Neuronal stem cell (in vitro differentiated cells): ENCODE measurements at regions not wholly inside any gene's neighbourhood (a gene's known extent, or its start where the extent isn't known, plus 50 kb on each side); places are given as distances from the start of the nearest gene placed in this dataset.

Experiments
- DNase-seq: peaks from one replicate; pipeline ENCODE4 v3.0.0-alpha.2; 2013; ENCODE audit warnings: low spot score
- H2AFZ ChIP-seq: one replicate; pipeline ENCODE4 v1.6.1; 2013; ENCODE audit warnings: mild to moderate bottlenecking, low read length, inconsistent platforms
- H2AK5ac ChIP-seq: 2 replicates; pipeline ENCODE4 v1.6.1; 2013; ENCODE audit warnings: low read depth, mild to moderate bottlenecking, inconsistent platforms, low read length, moderate library complexity, mixed read lengths
- H2BK120ac ChIP-seq: 2 replicates; pipeline ENCODE4 v1.6.1; 2013; ENCODE audit warnings: low read depth, mild to moderate bottlenecking, inconsistent platforms, low read length, moderate library complexity, mixed read lengths
- H2BK12ac ChIP-seq: one replicate; pipeline ENCODE4 v1.6.1; 2013; ENCODE audit warnings: low read length, inconsistent platforms
- H2BK15ac ChIP-seq: 2 replicates; pipeline ENCODE4 v1.6.1; 2013; ENCODE audit warnings: mild to moderate bottlenecking, low read length, inconsistent platforms, mixed read lengths
- H2BK5ac ChIP-seq: one replicate; pipeline ENCODE4 v1.6.1; 2013; ENCODE audit warnings: inconsistent platforms, mild to moderate bottlenecking, low read length, moderate library complexity
- H3K14ac ChIP-seq: one replicate; pipeline ENCODE4 v1.6.1; 2013; ENCODE audit warnings: low read length, inconsistent platforms
- H3K18ac ChIP-seq: 2 replicates; pipeline ENCODE4 v1.6.1; 2013; ENCODE audit warnings: low read length, inconsistent platforms
- H3K23ac ChIP-seq: 2 replicates; pipeline ENCODE4 v1.6.1; 2013; ENCODE audit warnings: low read depth, mild to moderate bottlenecking, mixed read lengths, low read length, inconsistent platforms; ENCODE audit not compliant: poor library complexity
- H3K27ac ChIP-seq: replicated peaks from 3 replicates; pipeline ENCODE4 v1.5.1; 2013; ENCODE audit warnings: low read length, inconsistent platforms
- H3K27me3 ChIP-seq, 3 experiments: 2 replicates each; pipeline ENCODE4 v1.6.1; 2013; ENCODE audit warnings: low read length in 3 of 3, mild to moderate bottlenecking in 2 of 3, inconsistent platforms in 1 of 3, low read depth in 1 of 3, mixed read lengths in 1 of 3, moderate library complexity in 1 of 3; ENCODE audit not compliant: control insufficient read depth in 3 of 3, insufficient read depth in 3 of 3
- H3K36me3 ChIP-seq, 2 donors: replicated peaks in 1 of 2; 2 replicates each; pipeline ENCODE4 v1.6.1; 2013; ENCODE audit warnings: low read length in 2 of 2; ENCODE audit not compliant: control insufficient read depth in 2 of 2, insufficient read depth in 2 of 2
- H3K4ac ChIP-seq: 2 replicates; pipeline ENCODE4 v1.6.1; 2013; ENCODE audit warnings: inconsistent platforms, mild to moderate bottlenecking, low read length, moderate library complexity
- H3K4me1 ChIP-seq, 2 donors: 1 replicate in 1 of 2; 2 replicates in 1 of 2; pipeline ENCODE4 v1.6.1; 2013; ENCODE audit warnings: low read length in 2 of 2, low read depth in 1 of 2; ENCODE audit not compliant: control insufficient read depth in 2 of 2, insufficient read depth in 1 of 2
- H3K4me2 ChIP-seq: one replicate; pipeline ENCODE4 v1.6.1; 2013; ENCODE audit warnings: mild to moderate bottlenecking, low read length, inconsistent platforms; ENCODE audit not compliant: insufficient read depth, poor library complexity, severe bottlenecking
- H3K4me3 ChIP-seq, 2 donors: 2 replicates each; pipeline ENCODE4 v1.5.1; 2013; ENCODE audit warnings: low read length in 2 of 2, mild to moderate bottlenecking in 2 of 2, inconsistent platforms in 1 of 2, moderate library complexity in 1 of 2
- H3K79me1 ChIP-seq: one replicate; pipeline ENCODE4 v1.6.1; 2013; ENCODE audit warnings: low read depth, mild to moderate bottlenecking, inconsistent platforms, low read length, moderate library complexity
- H3K9ac ChIP-seq: one replicate; pipeline ENCODE4 v1.6.1; 2013; ENCODE audit warnings: mild to moderate bottlenecking, low read depth, low read length, inconsistent platforms; ENCODE audit not compliant: poor library complexity
- H3K9me3 ChIP-seq, 2 donors: replicated peaks in 1 of 2; 2 replicates each; pipeline versions ENCODE3 to v1.6.1; 2013; ENCODE audit warnings: low read length in 2 of 2, mild to moderate bottlenecking in 2 of 2, inconsistent platforms in 1 of 2, low read depth in 1 of 2, mixed read lengths in 1 of 2, moderate library complexity in 1 of 2; ENCODE audit not compliant: control insufficient read depth in 2 of 2, insufficient read depth in 1 of 2
- H4K8ac ChIP-seq: one replicate; pipeline ENCODE4 v1.6.1; 2013; ENCODE audit warnings: low read depth, mild to moderate bottlenecking, inconsistent platforms, low read length, moderate library complexity
- H4K91ac ChIP-seq: one replicate; pipeline ENCODE4 v1.6.1; 2013; ENCODE audit warnings: low read length, low read depth, mild to moderate bottlenecking, inconsistent platforms; ENCODE audit not compliant: poor library complexity
- WGBS, 2 donors: extraction: QIAGEN DNeasy Blood & Tissue Kit; methylation state at CpG; one replicate each; pipeline ENCODE4 v1.1.7; 2013; ENCODE audit warnings: missing lambda C conversion rate in 2 of 2, mixed read lengths in 1 of 2; ENCODE audit not compliant: insufficient read length in 2 of 2, insufficient replicate concordance in 1 of 2; ENCODE audit errors: extremely low coverage in 2 of 2; 5-methylcytosine and 5-hydroxymethylcytosine counted together

DNA sequence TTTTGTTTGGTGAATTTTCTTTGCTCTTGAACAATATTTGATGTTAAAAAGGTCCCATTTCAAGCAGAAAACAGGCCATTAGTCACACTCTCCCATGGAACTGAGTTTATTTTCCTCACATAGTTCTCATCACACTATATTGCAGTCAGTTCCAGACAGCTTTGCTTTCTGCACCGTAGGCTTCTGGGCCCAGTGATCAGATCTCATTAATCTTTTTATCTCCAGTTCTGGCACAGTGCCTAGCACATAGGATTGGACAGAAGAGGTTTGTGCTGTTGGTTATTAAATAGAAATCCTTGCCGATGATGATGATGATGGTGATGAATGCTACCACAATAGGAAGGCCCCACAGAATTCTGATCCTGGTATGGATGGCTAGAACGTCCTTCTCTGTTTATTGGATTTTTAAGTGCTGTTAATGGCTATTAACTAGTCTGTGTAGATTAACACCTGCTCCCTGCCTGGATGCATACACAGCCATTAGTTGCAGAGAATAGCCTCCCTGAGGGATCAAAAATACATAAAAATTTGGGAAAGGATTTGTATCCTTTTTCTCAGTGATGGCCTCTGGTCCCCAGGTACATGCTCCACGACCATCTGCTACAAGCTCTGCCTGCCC is 52.0 kb upstream of the NTRK2 start:
- Histone ChIP-seq H3K4me3 (no peak overlapping the region), H3K27me3 (no peaks in the 10 kb centered on the region), H4K91ac (no peak overlapping the region), H3K9me3 (no peaks in the 10 kb centered on the region), H4K8ac (no peak overlapping the region), H2BK5ac (no peak overlapping the region), H2AK5ac (no peak overlapping the region), H3K18ac (no peak overlapping the region), H3K4me2 (no peak overlapping the region), H2BK12ac (no peak overlapping the region), H3K79me1 (no peaks in the 10 kb centered on the region), H2BK15ac (no peak overlapping the region), H3K14ac (no peak overlapping the region), H3K27ac (no peak overlapping the region), H3K4ac (no peak overlapping the region), H3K23ac (no peak overlapping the region), H3K36me3 (no peaks in the 10 kb centered on the region), H2AFZ (no peak overlapping the region), H3K4me1 (peaks cover 0 to 2% of the 10 kb centered on the region in 2 donors), H2BK120ac (no peak overlapping the region), H3K9ac (no peak overlapping the region)
- no CpG with 5 or more reads among the region's 4 CpGs for WGBS, 2 donors
- DNase-seq: no peak
